HG02759 (cell line): ENCODE measurements at regions not wholly inside any gene's neighbourhood (a gene's known extent, or its start where the extent isn't known, plus 50 kb on each side); places are given as distances from the start of the nearest gene placed in this dataset.

Source experiments
- ATAC-seq: cut with Tn5 transposase; IDR thresholded peaks from one replicate; pipeline ENCODE4 v1.9.1; 2021; ENCODE audit warnings: mild to moderate bottlenecking, moderate library complexity; ENCODE audit not compliant: unreplicated experiment

- no peak for ATAC-seq
These were observed 124.2 kb upstream of the CELF4 start for GRCh38 chr18:37689841-37690240.

GRCh38 chr18:37684590-37684989 is 119.0 kb upstream of the CELF4 start:
- no peak for ATAC-seq

- no peak for ATAC-seq
These were observed 118.6 kb upstream of the CELF4 start for GRCh38 chr18:37684183-37684582.

GRCh38 chr18:37680911-37681310 is 115.3 kb upstream of the CELF4 start:
- ATAC-seq, result no peak

GRCh38 chr18:37676276-37676675 is 110.7 kb upstream of the CELF4 start:
- ATAC-seq, result no peak

- ATAC-seq, result no peak
These were observed 110.1 kb upstream of the CELF4 start for GRCh38 chr18:37675699-37676098.

GRCh38 chr18:37674570-37674969 is 109.0 kb upstream of the CELF4 start:
- no peak for ATAC-seq

GRCh38 chr18:37673671-37674070 is 108.1 kb upstream of the CELF4 start:
- ATAC-seq, result no peak

- no peak for ATAC-seq
These were observed 107.5 kb upstream of the CELF4 start for GRCh38 chr18:37672932-37673595.

GRCh38 chr18:37672001-37672400 is 106.4 kb upstream of the CELF4 start:
- no peak for ATAC-seq

GRCh38 chr18:37671530-37671929 is 105.9 kb upstream of the CELF4 start:
- ATAC-seq, result no peak

- no peak for ATAC-seq
These were observed 105.5 kb upstream of the CELF4 start for GRCh38 chr18:37671119-37671518.

GRCh38 chr18:37669991-37670534 is 104.5 kb upstream of the CELF4 start:
- ATAC-seq, result no peak

- no peak for ATAC-seq
These were observed 103.6 kb upstream of the CELF4 start for GRCh38 chr18:37668971-37669747.

- no peak for ATAC-seq
These were observed 102.2 kb upstream of the CELF4 start for GRCh38 chr18:37667836-37668235.

GRCh38 chr18:37666991-37667390 is 101.4 kb upstream of the CELF4 start:
- ATAC-seq, result no peak

- ATAC-seq, result no peak
These were observed 100.9 kb upstream of the CELF4 start for GRCh38 chr18:37666451-37666850.

GRCh38 chr18:37665346-37665745 is 99.7 kb upstream of the CELF4 start:
- no peak for ATAC-seq

- no peak for ATAC-seq
These were observed 97.8 kb upstream of the CELF4 start for GRCh38 chr18:37663446-37663845.

GRCh38 chr18:37662546-37663339 is 97.1 kb upstream of the CELF4 start:
- no peak for ATAC-seq

- ATAC-seq, result no peak
These were observed 96.5 kb upstream of the CELF4 start for GRCh38 chr18:37662099-37662498.
